ENCODE measurements at regions not wholly inside any gene's neighbourhood (a gene's known extent, or its start where the extent isn't known, plus 50 kb on each side); places are given as distances from the start of the nearest gene placed in this dataset.
A peak's percentile ranks its signal among the peaks of the same experiment; 100 is the strongest.

DNA sequence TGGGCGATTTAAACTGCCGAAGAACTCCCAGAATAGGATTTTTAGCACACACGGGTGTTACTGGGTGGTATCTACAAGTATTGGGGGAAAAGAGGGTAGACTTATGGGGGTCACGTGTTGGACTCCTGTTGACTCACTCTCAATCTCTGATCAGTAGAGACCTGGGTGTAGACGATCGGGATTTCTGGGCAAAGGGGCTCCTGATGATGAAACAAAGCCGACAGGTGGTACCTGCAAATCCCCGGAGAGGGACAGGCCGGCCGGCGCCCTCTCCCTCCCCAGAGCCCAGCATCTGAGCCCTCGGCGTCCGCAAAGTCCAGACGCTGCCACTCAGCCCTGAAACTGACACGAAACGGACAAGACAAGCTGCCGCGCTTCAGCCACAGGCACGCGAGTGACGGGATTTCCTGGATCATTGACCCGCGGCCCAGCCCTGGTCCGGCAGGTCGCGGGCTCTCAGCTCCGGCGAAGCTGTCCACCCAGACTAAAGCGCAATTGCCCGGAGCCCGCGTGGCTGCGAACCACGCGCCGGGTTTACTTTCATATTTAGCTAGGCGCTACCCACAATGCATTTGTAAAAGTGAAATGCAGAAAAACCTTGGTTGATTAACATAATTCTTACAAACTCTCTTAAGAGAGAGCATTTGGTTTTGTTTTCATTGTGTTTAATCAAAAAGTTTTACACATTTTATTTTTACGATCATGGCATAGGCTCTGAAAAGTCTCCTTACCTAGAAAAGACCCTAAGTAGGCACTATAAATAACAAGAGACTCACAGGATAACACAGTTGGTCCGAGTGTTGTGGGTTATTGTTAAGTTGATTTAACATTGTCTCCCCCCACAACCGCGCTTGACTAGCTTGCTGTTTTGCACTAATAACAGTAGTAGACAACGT is 56.9 kb upstream of the EZH2 start (continued):
- TF ChIP-seq, protein P1, sequence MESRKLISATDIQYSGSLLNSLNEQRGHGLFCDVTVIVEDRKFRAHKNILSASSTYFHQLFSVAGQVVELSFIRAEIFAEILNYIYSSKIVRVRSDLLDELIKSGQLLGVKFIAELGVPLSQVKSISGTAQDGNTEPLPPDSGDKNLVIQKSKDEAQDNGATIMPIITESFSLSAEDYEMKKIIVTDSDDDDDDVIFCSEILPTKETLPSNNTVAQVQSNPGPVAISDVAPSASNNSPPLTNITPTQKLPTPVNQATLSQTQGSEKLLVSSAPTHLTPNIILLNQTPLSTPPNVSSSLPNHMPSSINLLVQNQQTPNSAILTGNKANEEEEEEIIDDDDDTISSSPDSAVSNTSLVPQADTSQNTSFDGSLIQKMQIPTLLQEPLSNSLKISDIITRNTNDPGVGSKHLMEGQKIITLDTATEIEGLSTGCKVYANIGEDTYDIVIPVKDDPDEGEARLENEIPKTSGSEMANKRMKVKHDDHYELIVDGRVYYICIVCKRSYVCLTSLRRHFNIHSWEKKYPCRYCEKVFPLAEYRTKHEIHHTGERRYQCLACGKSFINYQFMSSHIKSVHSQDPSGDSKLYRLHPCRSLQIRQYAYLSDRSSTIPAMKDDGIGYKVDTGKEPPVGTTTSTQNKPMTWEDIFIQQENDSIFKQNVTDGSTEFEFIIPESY (CRISPR knock-in tag; IDR thresholded peaks at IDR 0.05): no peak
- TF ChIP-seq, protein P2, sequence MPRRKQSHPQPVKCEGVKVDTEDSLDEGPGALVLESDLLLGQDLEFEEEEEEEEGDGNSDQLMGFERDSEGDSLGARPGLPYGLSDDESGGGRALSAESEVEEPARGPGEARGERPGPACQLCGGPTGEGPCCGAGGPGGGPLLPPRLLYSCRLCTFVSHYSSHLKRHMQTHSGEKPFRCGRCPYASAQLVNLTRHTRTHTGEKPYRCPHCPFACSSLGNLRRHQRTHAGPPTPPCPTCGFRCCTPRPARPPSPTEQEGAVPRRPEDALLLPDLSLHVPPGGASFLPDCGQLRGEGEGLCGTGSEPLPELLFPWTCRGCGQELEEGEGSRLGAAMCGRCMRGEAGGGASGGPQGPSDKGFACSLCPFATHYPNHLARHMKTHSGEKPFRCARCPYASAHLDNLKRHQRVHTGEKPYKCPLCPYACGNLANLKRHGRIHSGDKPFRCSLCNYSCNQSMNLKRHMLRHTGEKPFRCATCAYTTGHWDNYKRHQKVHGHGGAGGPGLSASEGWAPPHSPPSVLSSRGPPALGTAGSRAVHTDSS (CRISPR knock-in tag; conservative IDR thresholded peaks at IDR 0.05): 0 out of 2 replicates have a peak, but pooled peaks have one; percentile 51
- TF ChIP-seq HNF4G (IDR thresholded peaks at IDR 0.05; ENCODE audit: borderline replicate concordance, low read depth, low read length): no peak
- 0 out of 2 replicates have a peak, but pooled peaks have one; percentile 34 for TF ChIP-seq HNF4G (CRISPR knock-in tag; IDR thresholded peaks at IDR 0.05; ENCODE audit: borderline replicate concordance, low read depth)
- peak; percentile 100 for TF ChIP-seq ZNF292 (CRISPR knock-in tag; IDR thresholded peaks at IDR 0.05; ENCODE audit: borderline replicate concordance, low read depth)
- no peak for TF ChIP-seq MZF1 (CRISPR knock-in tag; IDR thresholded peaks at IDR 0.05; ENCODE audit: borderline replicate concordance)
- TF ChIP-seq ZNF251 (CRISPR knock-in tag; IDR thresholded peaks at IDR 0.05): no peak
- no peak; the same call in 1 of the 2 replicates for TF ChIP-seq RFXAP (CRISPR knock-in tag; IDR thresholded peaks at IDR 0.05; ENCODE audit: borderline replicate concordance)
- peak; percentile 81; the same call in 1 of the 2 replicates for TF ChIP-seq MAF1 (CRISPR knock-in tag; IDR thresholded peaks at IDR 0.05; ENCODE audit: borderline replicate concordance)
- peak; percentile 16; the same call in 1 of the 2 replicates for TF ChIP-seq HDAC2 (CRISPR knock-in tag; IDR thresholded peaks at IDR 0.05)
- no peak for TF ChIP-seq ZNF468 (CRISPR knock-in tag; IDR thresholded peaks at IDR 0.05)
- TF ChIP-seq TCF12 (IDR thresholded peaks at IDR 0.05): no peak
- no peak for TF ChIP-seq TCF12 (CRISPR knock-in tag; IDR thresholded peaks at IDR 0.05)
- no peak for TF ChIP-seq SRY (CRISPR knock-in tag; IDR thresholded peaks at IDR 0.05)
- TF ChIP-seq JARID2 (CRISPR knock-in tag; IDR thresholded peaks at IDR 0.05; ENCODE audit: insufficient replicate concordance): no peak
- TF ChIP-seq YY1 (IDR thresholded peaks at IDR 0.05; ENCODE audit: insufficient read depth, insufficient replicate concordance, low read depth, low read length): peak; percentile 17
- no peak for TF ChIP-seq NR1H2 (CRISPR knock-in tag; IDR thresholded peaks at IDR 0.05; ENCODE audit: borderline replicate concordance, low read depth)
- TF ChIP-seq NFKBIZ (CRISPR knock-in tag; IDR thresholded peaks at IDR 0.05): no peak
- TF ChIP-seq, protein P3, sequence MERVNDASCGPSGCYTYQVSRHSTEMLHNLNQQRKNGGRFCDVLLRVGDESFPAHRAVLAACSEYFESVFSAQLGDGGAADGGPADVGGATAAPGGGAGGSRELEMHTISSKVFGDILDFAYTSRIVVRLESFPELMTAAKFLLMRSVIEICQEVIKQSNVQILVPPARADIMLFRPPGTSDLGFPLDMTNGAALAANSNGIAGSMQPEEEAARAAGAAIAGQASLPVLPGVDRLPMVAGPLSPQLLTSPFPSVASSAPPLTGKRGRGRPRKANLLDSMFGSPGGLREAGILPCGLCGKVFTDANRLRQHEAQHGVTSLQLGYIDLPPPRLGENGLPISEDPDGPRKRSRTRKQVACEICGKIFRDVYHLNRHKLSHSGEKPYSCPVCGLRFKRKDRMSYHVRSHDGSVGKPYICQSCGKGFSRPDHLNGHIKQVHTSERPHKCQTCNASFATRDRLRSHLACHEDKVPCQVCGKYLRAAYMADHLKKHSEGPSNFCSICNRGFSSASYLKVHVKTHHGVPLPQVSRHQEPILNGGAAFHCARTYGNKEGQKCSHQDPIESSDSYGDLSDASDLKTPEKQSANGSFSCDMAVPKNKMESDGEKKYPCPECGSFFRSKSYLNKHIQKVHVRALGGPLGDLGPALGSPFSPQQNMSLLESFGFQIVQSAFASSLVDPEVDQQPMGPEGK (CRISPR knock-in tag; IDR thresholded peaks at IDR 0.05): peak; percentile 82
- TF ChIP-seq, protein P4, sequence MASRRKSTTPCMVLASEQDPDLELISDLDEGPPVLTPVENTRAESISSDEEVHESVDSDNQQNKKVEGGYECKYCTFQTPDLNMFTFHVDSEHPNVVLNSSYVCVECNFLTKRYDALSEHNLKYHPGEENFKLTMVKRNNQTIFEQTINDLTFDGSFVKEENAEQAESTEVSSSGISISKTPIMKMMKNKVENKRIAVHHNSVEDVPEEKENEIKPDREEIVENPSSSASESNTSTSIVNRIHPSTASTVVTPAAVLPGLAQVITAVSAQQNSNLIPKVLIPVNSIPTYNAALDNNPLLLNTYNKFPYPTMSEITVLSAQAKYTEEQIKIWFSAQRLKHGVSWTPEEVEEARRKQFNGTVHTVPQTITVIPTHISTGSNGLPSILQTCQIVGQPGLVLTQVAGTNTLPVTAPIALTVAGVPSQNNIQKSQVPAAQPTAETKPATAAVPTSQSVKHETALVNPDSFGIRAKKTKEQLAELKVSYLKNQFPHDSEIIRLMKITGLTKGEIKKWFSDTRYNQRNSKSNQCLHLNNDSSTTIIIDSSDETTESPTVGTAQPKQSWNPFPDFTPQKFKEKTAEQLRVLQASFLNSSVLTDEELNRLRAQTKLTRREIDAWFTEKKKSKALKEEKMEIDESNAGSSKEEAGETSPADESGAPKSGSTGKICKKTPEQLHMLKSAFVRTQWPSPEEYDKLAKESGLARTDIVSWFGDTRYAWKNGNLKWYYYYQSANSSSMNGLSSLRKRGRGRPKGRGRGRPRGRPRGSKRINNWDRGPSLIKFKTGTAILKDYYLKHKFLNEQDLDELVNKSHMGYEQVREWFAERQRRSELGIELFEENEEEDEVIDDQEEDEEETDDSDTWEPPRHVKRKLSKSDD (CRISPR knock-in tag; IDR thresholded peaks at IDR 0.05; ENCODE audit: low read depth): no peak
- no peak for TF ChIP-seq ZNF546 (CRISPR knock-in tag; conservative IDR thresholded peaks at IDR 0.05)
